Keratinocyte (primary cell): ENCODE measurements at regions not wholly inside any gene's neighbourhood (a gene's known extent, or its start where the extent isn't known, plus 50 kb on each side); places are given as distances from the start of the nearest gene placed in this dataset.

Experiments used
- EZH2 ChIP-seq: IDR thresholded peaks from one replicate; pipeline ENCODE4 v1.6.1; 2012; ENCODE audit warnings: inconsistent platforms, mild to moderate bottlenecking, low read length, moderate library complexity
- TF ChIP-seq, protein P1 (sequence below), 3 experiments: IDR thresholded peaks in 1 of 3; conservative IDR thresholded peaks in 1 of 3; optimal IDR thresholded peaks in 1 of 3; 2 replicates in 2 of 3; 3 replicates in 1 of 3; pipeline versions ENCODE3 to v1.5.1; 2011; ENCODE audit warnings: low read length in 3 of 3, mild to moderate bottlenecking in 3 of 3, moderate library complexity in 2 of 3, control low read depth in 1 of 3, inconsistent platforms in 1 of 3; ENCODE audit not compliant: insufficient read depth in 2 of 3; ENCODE audit errors: extremely low read depth in 1 of 3

DNA sequence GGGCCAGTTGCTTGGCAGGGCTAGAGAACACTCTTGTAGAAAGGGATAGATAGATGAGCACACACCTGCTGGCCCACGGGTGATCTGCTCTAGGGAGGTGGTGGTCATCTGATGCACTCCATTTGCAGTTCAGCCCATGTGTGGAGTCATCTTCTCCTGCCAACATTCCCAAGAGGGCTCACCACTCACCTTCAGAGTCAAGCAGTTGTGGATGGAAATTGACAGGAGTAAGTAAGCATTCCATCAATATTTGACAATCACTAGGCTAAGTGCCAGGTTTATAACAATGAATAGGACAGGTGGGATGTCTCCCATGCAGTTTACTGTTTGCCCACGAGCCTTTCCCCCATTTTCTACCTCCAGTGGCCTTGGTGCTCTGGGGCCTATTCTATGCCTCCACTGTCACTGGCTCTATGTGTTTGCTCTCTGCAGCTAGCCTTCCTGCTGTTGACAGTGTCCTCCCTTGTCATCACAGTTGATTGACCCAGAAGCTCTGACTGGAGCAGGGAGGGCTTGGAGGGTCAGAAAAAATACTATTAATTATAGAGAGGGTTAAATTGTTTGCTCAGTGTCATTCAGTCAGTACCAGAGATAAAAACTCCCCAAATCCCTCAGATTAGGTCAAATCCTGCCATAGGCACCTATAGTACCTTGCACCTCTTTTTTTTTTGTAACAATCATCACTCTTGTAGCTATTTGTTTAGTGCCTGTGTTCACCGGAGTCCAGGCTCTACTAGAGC is 134.6 kb upstream of the PZP start:
- TF ChIP-seq, protein P1, sequence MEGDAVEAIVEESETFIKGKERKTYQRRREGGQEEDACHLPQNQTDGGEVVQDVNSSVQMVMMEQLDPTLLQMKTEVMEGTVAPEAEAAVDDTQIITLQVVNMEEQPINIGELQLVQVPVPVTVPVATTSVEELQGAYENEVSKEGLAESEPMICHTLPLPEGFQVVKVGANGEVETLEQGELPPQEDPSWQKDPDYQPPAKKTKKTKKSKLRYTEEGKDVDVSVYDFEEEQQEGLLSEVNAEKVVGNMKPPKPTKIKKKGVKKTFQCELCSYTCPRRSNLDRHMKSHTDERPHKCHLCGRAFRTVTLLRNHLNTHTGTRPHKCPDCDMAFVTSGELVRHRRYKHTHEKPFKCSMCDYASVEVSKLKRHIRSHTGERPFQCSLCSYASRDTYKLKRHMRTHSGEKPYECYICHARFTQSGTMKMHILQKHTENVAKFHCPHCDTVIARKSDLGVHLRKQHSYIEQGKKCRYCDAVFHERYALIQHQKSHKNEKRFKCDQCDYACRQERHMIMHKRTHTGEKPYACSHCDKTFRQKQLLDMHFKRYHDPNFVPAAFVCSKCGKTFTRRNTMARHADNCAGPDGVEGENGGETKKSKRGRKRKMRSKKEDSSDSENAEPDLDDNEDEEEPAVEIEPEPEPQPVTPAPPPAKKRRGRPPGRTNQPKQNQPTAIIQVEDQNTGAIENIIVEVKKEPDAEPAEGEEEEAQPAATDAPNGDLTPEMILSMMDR (optimal IDR thresholded peaks at IDR 0.05 in 1 of 3, IDR thresholded peaks at IDR 0.05 in 1 of 3, conservative IDR thresholded peaks at IDR 0.05 in 1 of 3; ENCODE audit: extremely low read depth in 1 of 3, insufficient read depth in 2 of 3, low read length in 3 of 3), result no peak
- TF ChIP-seq EZH2, result no peak
